Endothelial cell (in vitro differentiated cells): ENCODE measurements at regions not wholly inside any gene's neighbourhood (a gene's known extent, or its start where the extent isn't known, plus 50 kb on each side); places are given as distances from the start of the nearest gene placed in this dataset.

Source experiments
- DNase-seq: peaks from one replicate; pipeline ENCODE4 v3.0.0; 2021; ENCODE audit warnings: low spot score
- H3K27ac Mint-ChIP-seq: one replicate; pipeline ENCODE4 v1.8.0; 2021; ENCODE audit warnings: mixed read lengths, inconsistent platforms; ENCODE audit not compliant: unreplicated experiment
- H3K27me3 Mint-ChIP-seq: one replicate; pipeline ENCODE4 v1.8.0; 2021; ENCODE audit warnings: mild to moderate bottlenecking, moderate library complexity, mixed read lengths, inconsistent platforms; ENCODE audit not compliant: unreplicated experiment
- H3K36me3 Mint-ChIP-seq: one replicate; pipeline ENCODE4 v1.8.0; 2021; ENCODE audit warnings: mild to moderate bottlenecking, low read depth, mixed read lengths, inconsistent platforms; ENCODE audit not compliant: unreplicated experiment
- H3K4me1 Mint-ChIP-seq: one replicate; pipeline ENCODE4 v1.8.0; 2021; ENCODE audit warnings: mild to moderate bottlenecking, mixed read lengths, inconsistent platforms; ENCODE audit not compliant: unreplicated experiment
- H3K4me3 Mint-ChIP-seq: one replicate; pipeline ENCODE4 v1.8.0; 2021; ENCODE audit warnings: mild to moderate bottlenecking, mixed read lengths, inconsistent platforms; ENCODE audit not compliant: unreplicated experiment
- H3K9me3 Mint-ChIP-seq: one replicate; pipeline ENCODE4 v1.8.0; 2021; ENCODE audit warnings: mixed read lengths, inconsistent platforms; ENCODE audit not compliant: unreplicated experiment
- CTCF ChIP-seq: fragments of 200-600 bp; sonication (generic); IDR thresholded peaks from one replicate; pipeline ENCODE4 v1.5.0; 2021; ENCODE audit warnings: antibody characterized with exemption; ENCODE audit not compliant: unreplicated experiment

GRCh38 chr2:81136296-81136695, 831.7 kb upstream of the LRRTM1 start:
- Mint-ChIP-seq H3K27me3 (no peaks in the 10 kb centered on the region), H3K4me3 (no peak overlapping the region), H3K36me3 (no peaks in the 10 kb centered on the region), H3K4me1 (no peaks in the 10 kb centered on the region), H3K27ac (no peak overlapping the region), H3K9me3 (no peaks in the 10 kb centered on the region)
- no peak for DNase-seq
- no peak for TF ChIP-seq CTCF

DNA sequence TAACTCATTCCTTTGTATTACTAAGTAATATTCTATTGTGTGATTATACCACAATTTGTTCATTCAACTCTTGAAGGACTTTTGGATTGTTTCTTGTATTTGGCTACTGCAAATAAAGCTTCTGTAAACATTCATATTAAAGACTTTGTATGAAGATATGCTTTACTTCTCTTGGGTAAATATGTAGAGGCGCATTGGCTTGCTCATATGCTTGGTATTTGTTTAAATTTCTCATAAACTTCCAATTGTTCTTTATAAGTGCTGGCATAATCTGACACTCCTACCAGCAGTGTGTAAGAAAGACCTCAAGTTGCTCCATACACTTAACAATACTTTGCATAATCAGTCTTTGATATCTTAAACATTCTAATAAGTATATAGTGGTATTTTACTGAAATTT, 792.8 kb upstream of the LRRTM1 start:
- H3K4me3 Mint-ChIP-seq = no peak overlapping the region
- no peaks in the 10 kb centered on the region for H3K4me1 Mint-ChIP-seq
- no peaks in the 10 kb centered on the region for H3K27me3 Mint-ChIP-seq
- no peak for TF ChIP-seq CTCF
- no peak for DNase-seq
- H3K36me3 Mint-ChIP-seq = no peaks in the 10 kb centered on the region
- H3K27ac Mint-ChIP-seq = no peak overlapping the region
- no peaks in the 10 kb centered on the region for H3K9me3 Mint-ChIP-seq

GRCh38 chr2:81093031-81093430, 788.5 kb upstream of the LRRTM1 start:
- Mint-ChIP-seq H3K4me3 (no peak overlapping the region), H3K36me3 (no peaks in the 10 kb centered on the region), H3K4me1 (no peaks in the 10 kb centered on the region), H3K27ac (no peak overlapping the region), H3K9me3 (no peaks in the 10 kb centered on the region), H3K27me3 (no peaks in the 10 kb centered on the region)
- TF ChIP-seq CTCF = no peak
- no peak for DNase-seq

DNA sequence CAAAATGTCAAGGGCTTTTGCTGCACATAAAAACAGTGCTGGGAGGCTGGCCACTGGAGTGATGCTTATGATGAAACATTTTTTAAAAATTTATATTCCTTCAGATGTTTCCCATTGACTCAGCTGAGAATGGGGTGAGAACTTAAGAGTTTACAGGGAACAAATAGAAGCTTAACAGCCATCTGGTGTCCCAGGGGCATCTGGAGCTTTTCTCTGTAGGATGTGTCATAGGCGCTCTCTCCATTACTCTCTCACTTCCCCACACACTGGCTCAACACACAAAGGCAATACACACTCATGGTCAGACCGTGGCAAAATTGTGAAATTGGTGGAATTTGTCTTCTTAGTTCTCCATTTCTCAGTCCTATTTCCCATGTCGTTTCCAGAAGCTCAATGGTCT, 783.1 kb upstream of the LRRTM1 start:
- no peaks in the 10 kb centered on the region for H3K4me1 Mint-ChIP-seq
- H3K27me3 Mint-ChIP-seq = peaks cover 2% of the 10 kb centered on the region
- H3K4me3 Mint-ChIP-seq = no peak overlapping the region
- no peak for TF ChIP-seq CTCF
- H3K36me3 Mint-ChIP-seq = no peaks in the 10 kb centered on the region
- H3K9me3 Mint-ChIP-seq = no peaks in the 10 kb centered on the region
- DNase-seq = no peak
- no peak overlapping the region for H3K27ac Mint-ChIP-seq

- Mint-ChIP-seq H3K36me3 (no peaks in the 10 kb centered on the region), H3K27me3 (peaks cover 2% of the 10 kb centered on the region), H3K4me1 (no peaks in the 10 kb centered on the region), H3K9me3 (no peaks in the 10 kb centered on the region), H3K4me3 (no peak overlapping the region), H3K27ac (no peak overlapping the region)
- no peak for TF ChIP-seq CTCF
- DNase-seq = no peak
These were observed 779.5 kb upstream of the LRRTM1 start for GRCh38 chr2:81084101-81084500.
